HCT116 (cell line): ENCODE measurements at regions not wholly inside any gene's neighbourhood (a gene's known extent, or its start where the extent isn't known, plus 50 kb on each side); places are given as distances from the start of the nearest gene placed in this dataset.

ENCODE experiments used
- ATAC-seq: fragments of 200-7000 bp; cut with Tn5 transposase; 2 replicates; pipeline ENCODE4 v1.9.1; 2020; ENCODE audit warnings: mild to moderate bottlenecking, moderate library complexity
- BruUV-seq: library from RNA; stranded (reverse); fragments of 400-500 nt; replicated peaks from 2 replicates; lab custom pipeline; 2021; lab: Mats Ljungman, UMichigan
- CTCF ChIA-PET: fragments of 300-600 bp; sonication (Branson Sonifier 250); formaldehyde crosslinking; loops from one replicate; lab custom pipeline; 2021; ENCODE audit warnings: antibody characterized with exemption; lab: Charles Lee
- POLR2A ChIA-PET: fragments of 300-600, 350-600 bp; sonication (Branson Sonifier 250); formaldehyde crosslinking; loops from one replicate; lab custom pipeline; 2021; ENCODE audit warnings: antibody characterized with exemption; lab: Charles Lee
- RAD21 ChIA-PET, 2 experiments: fragments of 300-600 bp; sonication (Branson Sonifier 250); formaldehyde crosslinking; loops; one replicate each; lab custom pipeline; 2023; ENCODE audit warnings: low total read pairs in 2 of 2; ENCODE audit not compliant: uncharacterized antibody in 2 of 2, unreplicated experiment in 2 of 2, low non-redundant PET in 1 of 2; lab: Charles Lee
- DNase-seq: peaks from one replicate; pipeline ENCODE4 v3.0.0-alpha.2; 2010; ENCODE audit warnings: low read depth, low spot score
- H2AFZ ChIP-seq: fragments of 200-600 bp; shearing (Covaris generic), sonication (generic); 2 replicates; pipeline ENCODE4 v1.6.1; 2017; ENCODE audit warnings: low read depth, mixed run types, mixed read lengths, antibody characterized with exemption, low read length; ENCODE audit not compliant: poor library complexity, severe bottlenecking
- H3K27ac ChIP-seq: 2 replicates; pipeline ENCODE4 v1.5.1; 2012; ENCODE audit warnings: low read depth, low read length
- H3K27me3 ChIP-seq: fragments of 200-600 bp; sonication (generic); 2 replicates; pipeline ENCODE4 v1.6.1; 2016; ENCODE audit warnings: mixed run types, low read length, mixed read lengths; ENCODE audit not compliant: insufficient read depth
- H3K36me3 ChIP-seq, 2 experiments: fragments of 200-500 bp in 1 of 2; fragments of 200-600 bp in 1 of 2; sonication (Bioruptor generic) in 1 of 2; sonication (generic) in 1 of 2; 2 replicates each; pipeline versions ENCODE4 v1.5.1 to v1.6.1; 2014 to 2016; ENCODE audit warnings: low read length in 2 of 2, inconsistent platforms in 1 of 2, mixed read lengths in 1 of 2, mixed run types in 1 of 2; ENCODE audit not compliant: insufficient read depth in 2 of 2, control insufficient read depth in 1 of 2
- H3K4me1 ChIP-seq, 2 experiments: fragments of 200-600 bp in 1 of 2; sonication (generic) in 1 of 2; 2 replicates each; pipeline versions ENCODE4 v1.5.1 to v1.6.1; 2012 to 2017; ENCODE audit warnings: low read length in 2 of 2, inconsistent platforms in 1 of 2, mild to moderate bottlenecking in 1 of 2, mixed read lengths in 1 of 2, mixed run types in 1 of 2, moderate library complexity in 1 of 2; ENCODE audit not compliant: insufficient read depth in 2 of 2, control insufficient read depth in 1 of 2
- H3K4me2 ChIP-seq: fragments of 200-600 bp; sonication (generic); 2 replicates; pipeline ENCODE4 v1.6.1; 2017; ENCODE audit warnings: mixed run types, low read length, mixed read lengths
- H3K4me3 ChIP-seq, 2 experiments: fragments of 200-600 bp in 1 of 2; sonication (generic) in 1 of 2; replicated peaks in 1 of 2; 2 replicates each; pipeline ENCODE4 v1.5.1; 2011 to 2016; ENCODE audit warnings: low read length in 2 of 2, control low read depth in 1 of 2, low read depth in 1 of 2, mild to moderate bottlenecking in 1 of 2, mixed read lengths in 1 of 2, mixed run types in 1 of 2
- H3K79me2 ChIP-seq: fragments of 200-600 bp; sonication (generic); 2 replicates; pipeline ENCODE4 v1.6.1; 2017; ENCODE audit warnings: mild to moderate bottlenecking, mixed run types, low read length, moderate library complexity, mixed read lengths; ENCODE audit not compliant: insufficient read depth
- H3K9ac ChIP-seq: fragments of 200-600 bp; sonication (generic); 2 replicates; pipeline ENCODE4 v1.6.1; 2016; ENCODE audit warnings: low read length, mixed read lengths
- H3K9me2 ChIP-seq: fragments of 200-600 bp; sonication (generic), shearing (Covaris generic); 2 replicates; pipeline ENCODE4 v1.6.1; 2017; ENCODE audit warnings: mixed run types, mild to moderate bottlenecking, moderate library complexity; ENCODE audit not compliant: insufficient read depth
- H3K9me3 ChIP-seq, 2 experiments: fragments of 200-500 bp in 1 of 2; fragments of 200-600 bp in 1 of 2; sonication (Bioruptor generic) in 1 of 2; sonication (generic) in 1 of 2; 2 replicates each; pipeline ENCODE4 v1.6.1; 2014 to 2017; ENCODE audit warnings: low read length in 2 of 2, mixed read lengths in 2 of 2, inconsistent platforms in 1 of 2, low read depth in 1 of 2, mild to moderate bottlenecking in 1 of 2, mixed run types in 1 of 2, moderate library complexity in 1 of 2; ENCODE audit not compliant: control insufficient read depth in 1 of 2, insufficient read depth in 1 of 2
- H4K20me1 ChIP-seq: fragments of 200-600 bp; sonication (generic), shearing (Covaris generic); 2 replicates; pipeline ENCODE4 v1.6.1; 2017; ENCODE audit warnings: mixed run types, mild to moderate bottlenecking, moderate library complexity; ENCODE audit not compliant: insufficient read depth
- CBX3 ChIP-seq: IDR thresholded peaks from 2 replicates; pipeline ENCODE4 v1.6.1; 2012; ENCODE audit warnings: low read depth
- CEBPB ChIP-seq: IDR thresholded peaks from 2 replicates; pipeline ENCODE4 v1.6.1; 2012; ENCODE audit warnings: low read depth
- EGR1 ChIP-seq: IDR thresholded peaks from 2 replicates; pipeline ENCODE4 v1.6.1; 2012; ENCODE audit warnings: low read depth
- EZH2 ChIP-seq: fragments of 200-600 bp; sonication (generic); IDR thresholded peaks from 2 replicates; pipeline ENCODE4 v1.6.1; 2017; ENCODE audit warnings: antibody characterized with exemption, mixed run types
- JUND ChIP-seq: IDR thresholded peaks from 2 replicates; pipeline ENCODE4 v1.6.1; 2012
- POLR2A ChIP-seq: IDR thresholded peaks from 2 replicates; pipeline ENCODE4 v1.7.0; 2011; ENCODE audit warnings: borderline replicate concordance; ENCODE audit not compliant: insufficient read depth, insufficient read length; ENCODE audit errors: extremely low read depth
- RAD21 ChIP-seq: IDR thresholded peaks from 2 replicates; pipeline ENCODE4 v1.6.1; 2012; ENCODE audit warnings: low read depth, mild to moderate bottlenecking
- SIN3A ChIP-seq: IDR thresholded peaks from 2 replicates; pipeline ENCODE4 v1.6.1; 2012; ENCODE audit warnings: low read depth
- YY1 ChIP-seq: IDR thresholded peaks from 2 replicates; pipeline ENCODE4 v1.6.1; 2011; ENCODE audit warnings: low read length, low read depth, moderate library complexity, mild to moderate bottlenecking; ENCODE audit not compliant: insufficient replicate concordance; ENCODE audit errors: extremely low read depth
- ZFX ChIP-seq: fragments of 450-650 bp; IDR thresholded peaks from 2 replicates; pipeline ENCODE4 v1.6.1; 2017
- intact Hi-C: fragments of 100-400 bp; cut with micrococcal nuclease; formaldehyde crosslinking; loops from 2 replicates; pipeline ENCODE4 v1.10.0; 2022
- TF ChIP-seq, protein P1 (sequence below): IDR thresholded peaks from 2 replicates; pipeline ENCODE4 v1.6.1; 2012
- TF ChIP-seq, protein P2 (sequence below), 3 experiments: fragments of 200-600 bp in 1 of 3; sonication (generic) in 1 of 3; IDR thresholded peaks in 2 of 3; conservative IDR thresholded peaks in 1 of 3; 2 replicates each; pipeline ENCODE4 v1.5.1; 2012 to 2017; ENCODE audit warnings: low read depth in 2 of 3, low read length in 2 of 3, antibody characterized with exemption in 1 of 3, borderline replicate concordance in 1 of 3, control low read depth in 1 of 3, mild to moderate bottlenecking in 1 of 3, mixed read lengths in 1 of 3, mixed run types in 1 of 3, moderate library complexity in 1 of 3; ENCODE audit not compliant: insufficient read depth in 1 of 3

- BruUV-seq, result no TSS peak
- CTCF ChIA-PET, result interaction anchor here (0.6 to 2.2 kb wide), 21 partner anchors 8 to 1514 kb away, joined by 3 to 17 read pairs (median 4); no protein-coding TSS in a partner anchor
Observed at GRCh38 chr18:59988098-59988706, 88.4 kb downstream of the PMAIP1 start.

GRCh38 chr18:59987102-59987501 is 87.3 kb downstream of the PMAIP1 start:
- Histone ChIP-seq H3K27ac (no peak overlapping the region), H3K9ac (no peak overlapping the region), H3K4me2 (no peak overlapping the region), H3K9me3 (no peaks in the 10 kb centered on the region), H3K9me2 (no peaks in the 10 kb centered on the region), H3K4me1 (peaks cover 0 to 31% of the 10 kb centered on the region in 2 experiments; a peak in 3 of 4 replicates), H4K20me1 (no peaks in the 10 kb centered on the region), H3K79me2 (no peaks in the 10 kb centered on the region), H3K36me3 (no peaks in the 10 kb centered on the region), H3K4me3 (no peak overlapping the region), H3K27me3 (no peaks in the 10 kb centered on the region), H2AFZ (no peak overlapping the region)
- ChIA-PET POLR2A (no interaction called here), RAD21 (no interaction called here), CTCF (interaction anchor here (1.3 to 1.9 kb wide), 3 partner anchors 26 to 427 kb away, joined by 3 to 13 read pairs (median 9); no protein-coding TSS in a partner anchor)
- ATAC-seq, result no peak
- no peak for TF ChIP-seq SIN3A
- no peak for TF ChIP-seq CBX3
- TF ChIP-seq YY1, result no peak
- TF ChIP-seq, protein P1, sequence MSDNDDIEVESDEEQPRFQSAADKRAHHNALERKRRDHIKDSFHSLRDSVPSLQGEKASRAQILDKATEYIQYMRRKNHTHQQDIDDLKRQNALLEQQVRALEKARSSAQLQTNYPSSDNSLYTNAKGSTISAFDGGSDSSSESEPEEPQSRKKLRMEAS, result no peak
- no peak for TF ChIP-seq CEBPB
- no peak for TF ChIP-seq EZH2
- TF ChIP-seq EGR1, result no peak
- no peak for TF ChIP-seq JUND
- no peak for TF ChIP-seq ZFX
- no TSS peak for BruUV-seq
- DNase-seq, result no peak
- intact Hi-C loops, result loop anchor here (5.0 to 10.0 kb wide), 3 partner anchors 698 to 1515 kb away; no protein-coding TSS in a partner anchor

More at GRCh38 chr18:59988098-59988706, 88.4 kb downstream of the PMAIP1 start:
- TF ChIP-seq POLR2A (no peak), RAD21 (peak; percentile 88)
- TF ChIP-seq, protein P2, sequence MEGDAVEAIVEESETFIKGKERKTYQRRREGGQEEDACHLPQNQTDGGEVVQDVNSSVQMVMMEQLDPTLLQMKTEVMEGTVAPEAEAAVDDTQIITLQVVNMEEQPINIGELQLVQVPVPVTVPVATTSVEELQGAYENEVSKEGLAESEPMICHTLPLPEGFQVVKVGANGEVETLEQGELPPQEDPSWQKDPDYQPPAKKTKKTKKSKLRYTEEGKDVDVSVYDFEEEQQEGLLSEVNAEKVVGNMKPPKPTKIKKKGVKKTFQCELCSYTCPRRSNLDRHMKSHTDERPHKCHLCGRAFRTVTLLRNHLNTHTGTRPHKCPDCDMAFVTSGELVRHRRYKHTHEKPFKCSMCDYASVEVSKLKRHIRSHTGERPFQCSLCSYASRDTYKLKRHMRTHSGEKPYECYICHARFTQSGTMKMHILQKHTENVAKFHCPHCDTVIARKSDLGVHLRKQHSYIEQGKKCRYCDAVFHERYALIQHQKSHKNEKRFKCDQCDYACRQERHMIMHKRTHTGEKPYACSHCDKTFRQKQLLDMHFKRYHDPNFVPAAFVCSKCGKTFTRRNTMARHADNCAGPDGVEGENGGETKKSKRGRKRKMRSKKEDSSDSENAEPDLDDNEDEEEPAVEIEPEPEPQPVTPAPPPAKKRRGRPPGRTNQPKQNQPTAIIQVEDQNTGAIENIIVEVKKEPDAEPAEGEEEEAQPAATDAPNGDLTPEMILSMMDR (IDR thresholded peaks at IDR 0.05 in 2 of 3, conservative IDR thresholded peaks at IDR 0.05 in 1 of 3; ENCODE audit: borderline replicate concordance in 1 of 3, insufficient read depth in 1 of 3, low read depth in 2 of 3, low read length in 2 of 3), result peak; percentile 66 to 95 (median 90); a peak in 5 of 6 replicates
- Histone ChIP-seq H4K20me1 (no peaks in the 10 kb centered on the region), H3K27ac (no peak overlapping the region), H3K79me2 (no peaks in the 10 kb centered on the region), H3K27me3 (no peaks in the 10 kb centered on the region), H3K9ac (no peak overlapping the region), H3K9me3 (no peaks in the 10 kb centered on the region), H3K4me2 (no peak overlapping the region), H3K4me1 (peaks cover 0 to 31% of the 10 kb centered on the region in 2 experiments; a peak in 3 of 4 replicates), H2AFZ (peak overlapping the region; percentile 18), H3K9me2 (no peaks in the 10 kb centered on the region), H3K36me3 (no peaks in the 10 kb centered on the region), H3K4me3 (no peak overlapping the region)
- intact Hi-C loops, result loop anchor here (2.0 to 10.0 kb wide), 6 partner anchors 151 to 1514 kb away; no protein-coding TSS in a partner anchor
- ATAC-seq (peak; percentile 70), DNase-seq (peak; percentile 49)
- ChIA-PET POLR2A (interaction anchor here (0.8 kb wide), 1 partner anchor 89 kb away, joined by 3 read pairs; no protein-coding TSS in a partner anchor), RAD21 (interaction anchor here in 1 of 2 experiments (0.7 kb wide), 1 partner anchor 306 kb away, joined by 3 read pairs; no protein-coding TSS in a partner anchor)
